ENCODE measurements at regions not wholly inside any gene's neighbourhood (a gene's known extent, or its start where the extent isn't known, plus 50 kb on each side); places are given as distances from the start of the nearest gene placed in this dataset.

GRCh38 chr5:143554918-143555477 is 151.5 kb upstream of the NR3C1 start:
- H3K9me3 ChIP-seq (ENCODE audit: control insufficient read depth in 2 of 3, insufficient read depth in 1 of 3, low read length in 3 of 3): no peaks in the 10 kb centered on the region
- no peak for FAIRE-seq
- intact Hi-C loops (cut with DNase I): loop anchor here (5.0 kb wide), 1 partner anchor 857 kb away; no protein-coding TSS in a partner anchor
- no peak for TF ChIP-seq CTCF (IDR thresholded peaks at IDR 0.05; ENCODE audit: borderline replicate concordance, extremely low read depth, insufficient read depth)
- no peaks in the 10 kb centered on the region for H3K27me3 ChIP-seq (ENCODE audit: control insufficient read depth, insufficient read depth, low read length)
- no peaks in the 10 kb centered on the region for H3K4me1 ChIP-seq (ENCODE audit: control insufficient read depth in 2 of 3, insufficient read depth in 2 of 3, low read depth in 1 of 3, low read length in 3 of 3)
- DNase-seq: no peak
- H3K36me3 ChIP-seq (ENCODE audit: control insufficient read depth in 2 of 3, insufficient read depth in 3 of 3, low read length in 3 of 3): no peaks in the 10 kb centered on the region
- no peak overlapping the region for H3K27ac ChIP-seq (ENCODE audit: low read depth in 2 of 2, low read length in 2 of 2)
- H3K9ac ChIP-seq (ENCODE audit: low read length in 3 of 3): no peak overlapping the region
- no peak overlapping the region for H3K4me3 ChIP-seq (ENCODE audit: low read length in 3 of 3)

GRCh38 chr5:143554187-143554717 is 150.8 kb upstream of the NR3C1 start:
- FAIRE-seq: no peak
- intact Hi-C loops (cut with DNase I): loop anchor here (5.0 kb wide), 1 partner anchor 858 kb away; no protein-coding TSS in a partner anchor

GRCh38 chr5:143552680-143553079 is 149.2 kb upstream of the NR3C1 start:
- intact Hi-C loops (cut with DNase I): loop anchor here (5.0 kb wide), 1 partner anchor 860 kb away; no protein-coding TSS in a partner anchor
- Histone ChIP-seq H3K9me3 (ENCODE audit: control insufficient read depth in 2 of 3, insufficient read depth in 1 of 3, low read length in 3 of 3) (no peaks in the 10 kb centered on the region), H3K4me3 (ENCODE audit: low read length in 3 of 3) (no peak overlapping the region), H3K36me3 (ENCODE audit: control insufficient read depth in 2 of 3, insufficient read depth in 3 of 3, low read length in 3 of 3) (no peaks in the 10 kb centered on the region), H3K27me3 (ENCODE audit: control insufficient read depth, insufficient read depth, low read length) (no peaks in the 10 kb centered on the region), H3K9ac (ENCODE audit: low read length in 3 of 3) (no peak overlapping the region), H3K27ac (ENCODE audit: low read depth in 2 of 2, low read length in 2 of 2) (no peak overlapping the region), H3K4me1 (ENCODE audit: control insufficient read depth in 2 of 3, insufficient read depth in 2 of 3, low read depth in 1 of 3, low read length in 3 of 3) (no peaks in the 10 kb centered on the region)
- no peak for TF ChIP-seq CTCF (IDR thresholded peaks at IDR 0.05; ENCODE audit: borderline replicate concordance, extremely low read depth, insufficient read depth)
- DNase-seq (no peak), FAIRE-seq (no peak)

More at GRCh38 chr5:143554187-143554717, 150.8 kb upstream of the NR3C1 start:
- H3K9me3 ChIP-seq (ENCODE audit: control insufficient read depth in 2 of 3, insufficient read depth in 1 of 3, low read length in 3 of 3): no peaks in the 10 kb centered on the region
- no peaks in the 10 kb centered on the region for H3K4me1 ChIP-seq (ENCODE audit: control insufficient read depth in 2 of 3, insufficient read depth in 2 of 3, low read depth in 1 of 3, low read length in 3 of 3)
- no peak for DNase-seq
- no peak overlapping the region for H3K27ac ChIP-seq (ENCODE audit: low read depth in 2 of 2, low read length in 2 of 2)
- no peaks in the 10 kb centered on the region for H3K36me3 ChIP-seq (ENCODE audit: control insufficient read depth in 2 of 3, insufficient read depth in 3 of 3, low read length in 3 of 3)
- no peak overlapping the region for H3K4me3 ChIP-seq (ENCODE audit: low read length in 3 of 3)
- TF ChIP-seq CTCF (IDR thresholded peaks at IDR 0.05; ENCODE audit: borderline replicate concordance, extremely low read depth, insufficient read depth): no peak
- H3K9ac ChIP-seq (ENCODE audit: low read length in 3 of 3): no peak overlapping the region
- H3K27me3 ChIP-seq (ENCODE audit: control insufficient read depth, insufficient read depth, low read length): no peaks in the 10 kb centered on the region

All from kidney (tissue), 13 donors.